HG02623 (cell line): ENCODE measurements at regions not wholly inside any gene's neighbourhood (a gene's known extent, or its start where the extent isn't known, plus 50 kb on each side); places are given as distances from the start of the nearest gene placed in this dataset.
A peak's percentile ranks its signal among the peaks of the same experiment; 100 is the strongest.
"Not testable (repeated sequence)": the region's sequence is repeated elsewhere in the genome, so short reads cannot be mapped to it uniquely, and the experiment has no call there.

Experiments used
- ATAC-seq: cut with Tn5 transposase; IDR thresholded peaks from one replicate; pipeline ENCODE4 v1.9.1; 2021; ENCODE audit warnings: moderate library complexity; ENCODE audit not compliant: unreplicated experiment

DNA sequence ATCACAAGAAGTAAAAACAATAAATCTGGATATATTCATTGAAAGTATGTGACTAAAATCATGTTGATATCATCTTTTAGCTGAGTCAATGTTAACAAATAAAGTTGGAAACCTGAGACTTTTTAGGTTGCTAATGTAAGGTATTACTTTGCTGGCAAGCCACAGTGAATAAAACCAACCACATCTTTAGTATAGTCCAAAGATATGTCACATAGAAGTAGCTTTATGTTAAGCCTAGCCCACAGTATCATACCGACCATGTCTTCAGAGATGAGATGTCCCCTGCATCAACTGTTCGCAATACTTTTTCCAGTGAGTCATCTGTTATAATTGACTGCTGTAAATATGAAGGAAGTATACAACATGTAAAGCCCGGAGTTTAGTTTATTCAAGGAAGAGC, 107.6 kb upstream of the MCHR2 start:
- ATAC-seq, result no peak

DNA sequence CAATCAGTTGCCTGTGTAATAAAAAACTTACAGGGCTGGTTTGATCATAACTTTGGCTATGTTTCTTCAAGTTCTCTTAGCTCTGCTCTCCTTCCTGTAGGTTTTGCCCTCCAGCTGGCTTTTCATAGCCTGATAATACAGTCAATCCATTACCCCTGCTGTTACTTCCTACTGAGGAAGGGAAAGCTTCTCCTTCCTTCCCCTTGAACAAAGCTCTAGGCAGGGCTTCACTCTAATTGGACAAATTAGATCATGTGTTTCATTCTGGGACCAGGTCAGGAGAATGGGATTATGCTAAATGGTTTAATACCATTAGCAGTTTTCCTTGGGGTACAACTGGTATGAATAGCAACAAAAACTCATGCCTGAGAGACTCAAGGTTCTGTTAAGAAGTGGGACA, 106.8 kb upstream of the MCHR2 start:
- no peak for ATAC-seq

DNA sequence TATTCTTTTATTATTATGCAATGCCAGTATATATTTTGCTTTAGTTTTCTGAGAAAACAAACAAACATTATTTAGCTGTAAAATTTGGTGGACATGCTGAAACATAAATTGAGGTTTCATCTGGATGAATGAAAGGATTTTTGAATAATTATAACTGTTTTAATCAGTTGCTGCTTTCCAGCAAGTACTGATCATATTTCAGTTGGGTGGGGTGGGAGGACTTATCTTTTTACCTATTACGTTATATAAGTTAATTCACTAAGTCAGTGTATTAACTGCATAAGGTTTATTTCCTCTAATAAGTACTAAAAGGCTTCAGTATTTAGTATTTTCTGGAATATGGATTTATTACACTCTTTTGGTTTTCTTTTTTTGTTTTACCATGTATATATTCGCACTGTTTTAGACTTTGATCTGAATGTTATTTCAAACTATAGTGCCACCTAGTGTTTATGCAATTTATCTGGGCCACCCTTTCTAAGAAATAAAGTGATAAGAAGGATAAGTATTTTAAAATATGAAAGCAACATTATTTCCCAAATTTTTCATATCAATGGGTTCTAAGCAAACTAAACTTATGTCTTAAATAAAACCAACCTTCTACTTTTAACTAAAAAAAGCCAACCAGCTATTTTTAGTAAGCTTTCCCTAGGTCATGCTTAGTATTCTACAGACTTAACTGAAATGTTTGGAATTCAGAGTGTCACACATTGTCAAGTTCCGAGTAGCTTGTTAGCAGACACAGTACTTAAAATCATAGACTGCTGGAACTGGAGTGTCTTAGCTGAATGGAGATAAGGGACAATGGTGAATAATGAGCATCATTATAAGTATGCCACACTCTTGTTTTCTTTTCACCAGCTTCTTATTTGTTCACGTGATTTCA, 105.4 kb upstream of the MCHR2 start:
- ATAC-seq, result no peak

- ATAC-seq, result no peak
Observed at GRCh38 chr6:100096936-100097335, 102.9 kb upstream of the MCHR2 start.

DNA sequence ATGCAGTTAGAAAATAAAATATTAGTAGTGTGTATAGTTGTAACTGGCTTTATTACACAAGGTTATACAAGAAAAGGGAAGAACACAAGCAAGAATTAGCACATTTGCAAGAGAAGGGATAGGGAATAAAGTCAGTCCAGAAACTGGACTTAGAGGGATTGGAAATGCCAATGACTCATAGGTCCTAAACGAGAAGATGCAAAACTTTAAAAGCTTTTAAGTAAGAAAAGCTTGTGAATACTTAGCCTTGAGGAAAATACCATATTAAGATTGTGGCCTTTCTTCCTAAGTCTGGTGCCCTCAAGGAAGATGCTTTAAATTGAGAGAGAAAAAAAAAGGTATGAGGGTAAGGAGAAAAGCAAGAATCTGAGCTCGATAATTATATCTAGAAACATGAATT, 102.3 kb upstream of the MCHR2 start:
- ATAC-seq, result no peak

- ATAC-seq, result no peak
Observed at GRCh38 chr6:100093405-100093804, 99.4 kb upstream of the MCHR2 start.

DNA sequence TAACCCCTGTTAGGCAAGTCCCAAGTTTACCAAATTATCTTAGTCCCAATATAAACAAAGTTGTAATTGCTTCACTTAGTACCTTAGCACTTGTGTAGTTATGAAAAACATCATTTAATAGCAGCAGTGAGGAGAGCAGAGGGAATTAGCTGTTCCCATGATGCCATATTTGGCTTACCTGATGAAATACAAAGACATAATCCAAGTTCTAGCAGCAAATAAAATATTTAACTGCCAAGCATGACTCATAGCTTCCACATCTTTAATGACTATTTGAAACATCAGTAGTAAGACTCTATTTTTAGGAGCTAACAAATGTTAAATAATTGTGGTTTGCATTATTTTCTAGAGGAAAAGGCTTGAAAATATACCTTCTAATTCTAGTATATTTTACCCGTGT, 94.0 kb upstream of the MCHR2 start:
- ATAC-seq, result no peak

DNA sequence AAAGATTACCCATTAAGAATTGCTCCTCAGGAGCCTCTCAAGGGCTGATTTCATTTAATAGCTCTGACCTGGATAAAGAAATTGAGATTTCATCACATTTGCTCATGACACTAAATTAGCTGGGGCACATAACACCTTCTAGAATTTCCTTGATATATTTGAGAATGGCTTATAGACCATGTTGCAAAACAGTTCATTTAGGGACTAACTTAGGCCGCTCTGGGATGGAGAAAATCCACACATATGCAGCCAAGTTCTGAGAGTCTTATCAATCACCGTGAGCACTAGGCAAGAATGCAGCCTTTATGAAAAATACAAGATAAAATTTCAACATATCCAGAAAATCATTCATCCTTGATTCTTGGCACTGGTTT, 91.0 kb upstream of the MCHR2 start:
- no peak for ATAC-seq

DNA sequence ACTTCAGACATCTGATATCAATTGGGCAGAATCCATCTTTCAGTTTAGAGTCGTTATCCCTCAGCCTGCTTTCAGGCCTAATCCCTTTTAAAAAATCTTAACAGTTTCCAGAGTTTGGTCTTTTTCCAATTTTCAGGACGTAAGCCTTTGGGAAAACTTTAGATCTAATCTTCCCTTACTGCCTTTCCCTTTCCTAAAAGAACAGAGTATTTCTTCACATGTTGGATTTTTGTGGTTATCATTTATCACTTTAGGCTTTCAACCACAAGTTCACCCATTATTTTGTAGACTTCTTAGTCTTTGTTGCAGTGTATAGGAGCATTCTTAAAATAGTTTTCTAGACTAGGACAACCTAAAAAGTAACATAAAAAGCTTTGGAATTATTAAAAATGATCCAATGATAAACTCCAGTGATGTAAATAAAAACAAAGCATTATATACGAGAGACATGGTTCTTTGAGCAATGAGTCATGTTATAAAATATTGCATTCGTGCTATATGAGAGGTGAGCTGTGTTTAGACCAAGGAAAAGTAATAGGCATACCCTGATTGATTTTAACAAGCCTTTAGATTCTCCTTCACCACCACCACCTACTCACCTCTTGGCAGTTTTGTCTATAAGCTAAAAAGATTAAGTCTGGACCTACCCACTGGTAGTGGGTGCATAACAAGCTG, 90.4 kb upstream of the MCHR2 start:
- no peak for ATAC-seq

DNA sequence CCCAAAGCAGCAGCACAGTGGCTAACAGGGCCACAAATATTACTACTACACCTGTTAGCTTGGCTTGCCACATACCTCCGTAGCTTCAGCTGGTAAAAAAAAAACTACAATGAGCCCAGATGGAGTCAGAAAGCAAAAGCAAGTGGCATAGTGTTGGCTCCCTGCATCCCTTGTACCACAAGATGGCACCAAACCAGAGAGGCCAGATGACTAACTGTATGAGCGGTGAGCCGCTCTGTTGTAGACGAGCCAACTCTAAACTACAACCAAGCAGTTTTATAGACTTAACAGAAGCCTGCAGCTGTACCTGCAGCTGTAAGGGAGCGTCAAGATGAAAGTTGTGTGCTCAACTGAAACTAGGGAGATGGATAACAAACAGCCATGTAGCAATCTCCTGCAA, 84.5 kb upstream of the MCHR2 start:
- peak; percentile 47 for ATAC-seq

- no peak for ATAC-seq
Observed at GRCh38 chr6:100065348-100065747, 71.3 kb upstream of the MCHR2 start.

DNA sequence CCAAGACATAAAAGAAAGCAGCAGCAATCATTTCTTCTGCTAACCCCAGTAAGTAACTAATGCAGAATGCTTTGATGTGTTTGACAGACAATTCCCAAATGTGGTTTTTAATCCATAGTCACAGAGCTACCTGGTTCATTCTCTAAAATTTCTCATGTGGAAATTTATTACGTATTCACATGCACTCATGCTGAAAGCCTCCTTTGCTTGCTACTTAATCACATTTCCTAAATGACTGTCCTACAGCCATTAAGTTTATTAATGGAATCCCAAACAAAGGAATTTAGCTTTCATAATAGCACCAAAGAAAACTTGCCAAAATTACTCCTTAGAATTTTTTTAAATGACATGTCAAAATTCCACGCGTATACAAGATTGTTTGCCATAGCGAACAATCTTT, 68.6 kb upstream of the MCHR2 start:
- ATAC-seq, result no peak

DNA sequence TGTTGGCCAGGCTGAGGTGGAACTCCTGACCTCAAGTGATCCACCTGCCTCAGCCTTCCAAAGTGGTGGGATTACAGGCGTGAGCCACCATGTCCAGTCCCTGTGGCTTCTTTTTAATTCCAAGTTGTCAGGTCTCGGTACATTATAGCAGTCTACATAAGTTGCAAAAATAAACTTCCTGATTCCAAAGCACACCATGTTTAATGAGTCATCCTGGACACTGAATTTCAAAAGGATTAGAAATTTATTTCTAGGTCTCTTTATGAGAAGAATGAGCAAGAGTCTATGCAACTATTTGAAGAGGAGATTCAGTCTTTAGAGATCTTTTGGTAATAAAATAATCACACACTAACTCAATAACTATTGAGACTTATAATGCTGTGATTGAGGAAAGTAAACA, 63.9 kb upstream of the MCHR2 start:
- ATAC-seq, result no peak

GRCh38 chr6:100050550-100050949, 56.5 kb upstream of the MCHR2 start:
- ATAC-seq, result no peak

- not testable (repeated sequence) for ATAC-seq
Observed at GRCh38 chr6:100043961-100044360, 49.9 kb upstream of the MCHR2 start.
